H1 (cell line): ENCODE measurements at regions not wholly inside any gene's neighbourhood (a gene's known extent, or its start where the extent isn't known, plus 50 kb on each side); places are given as distances from the start of the nearest gene placed in this dataset.

Experiments used
- CHD7 ChIP-seq: fragments of 300-600 bp; sonication (generic); IDR thresholded peaks from 2 replicates; pipeline ENCODE4 v1.7.1; 2012; ENCODE audit warnings: low read length, moderate library complexity, mild to moderate bottlenecking, inconsistent platforms; ENCODE audit not compliant: insufficient replicate concordance
- JUND ChIP-seq: IDR thresholded peaks from 2 replicates; pipeline ENCODE4 v1.6.1; 2011; ENCODE audit warnings: mild to moderate bottlenecking, improper control_type of control experiment, low read length
- SP2 ChIP-seq: IDR thresholded peaks from 2 replicates; pipeline ENCODE4 v1.6.1; 2012; ENCODE audit warnings: mild to moderate bottlenecking, low read length, inconsistent platforms

GRCh38 chr13:86569974-86570373 is 770.8 kb upstream of the SLITRK6 start (continued):
- TF ChIP-seq CHD7 (no peak), JUND (no peak), SP2 (no peak)
